ENCODE measurements at regions not wholly inside any gene's neighbourhood (a gene's known extent, or its start where the extent isn't known, plus 50 kb on each side); places are given as distances from the start of the nearest gene placed in this dataset.

- Histone ChIP-seq H3K9ac (ENCODE audit: low read depth in 1 of 2, low read length in 2 of 2) (no peak overlapping the region), H3K4me1 (ENCODE audit: control insufficient read depth in 1 of 2, insufficient read depth in 2 of 2, low read length in 2 of 2) (no peaks in the 10 kb centered on the region), H3K9me3 (ENCODE audit: control insufficient read depth in 1 of 2, low read length in 2 of 2) (no peaks in the 10 kb centered on the region), H3K27me3 (ENCODE audit: control insufficient read depth in 1 of 2, insufficient read depth in 2 of 2, low read length in 2 of 2) (no peaks in the 10 kb centered on the region), H3K4me3 (ENCODE audit: low read depth in 1 of 2, low read length in 2 of 2) (no peak overlapping the region), H3K36me3 (ENCODE audit: control insufficient read depth in 1 of 2, insufficient read depth in 2 of 2, low read length in 2 of 2) (no peaks in the 10 kb centered on the region), H3K27ac (ENCODE audit: low read depth, low read length) (no peak overlapping the region)
These were observed 410.3 kb upstream of the ZNF385D start for GRCh38 chr3:22161315-22161714.

- Histone ChIP-seq H3K4me3 (ENCODE audit: low read depth in 1 of 2, low read length in 2 of 2) (no peak overlapping the region), H3K36me3 (ENCODE audit: control insufficient read depth in 1 of 2, insufficient read depth in 2 of 2, low read length in 2 of 2) (no peaks in the 10 kb centered on the region), H3K4me1 (ENCODE audit: control insufficient read depth in 1 of 2, insufficient read depth in 2 of 2, low read length in 2 of 2) (no peaks in the 10 kb centered on the region), H3K9me3 (ENCODE audit: control insufficient read depth in 1 of 2, low read length in 2 of 2) (peaks cover 0 to 5% of the 10 kb centered on the region in 2 donors), H3K27me3 (ENCODE audit: control insufficient read depth in 1 of 2, insufficient read depth in 2 of 2, low read length in 2 of 2) (no peaks in the 10 kb centered on the region), H3K27ac (ENCODE audit: low read depth, low read length) (no peak overlapping the region), H3K9ac (ENCODE audit: low read depth in 1 of 2, low read length in 2 of 2) (no peak overlapping the region)
These were observed 419.4 kb upstream of the ZNF385D start for GRCh38 chr3:22170370-22170769.

GRCh38 chr3:22172964-22173363 is 422.0 kb upstream of the ZNF385D start:
- H3K4me1 ChIP-seq (ENCODE audit: control insufficient read depth in 1 of 2, insufficient read depth in 2 of 2, low read length in 2 of 2): no peaks in the 10 kb centered on the region
- H3K9ac ChIP-seq (ENCODE audit: low read depth in 1 of 2, low read length in 2 of 2): no peak overlapping the region
- H3K36me3 ChIP-seq (ENCODE audit: control insufficient read depth in 1 of 2, insufficient read depth in 2 of 2, low read length in 2 of 2): no peaks in the 10 kb centered on the region
- no peaks in the 10 kb centered on the region for H3K9me3 ChIP-seq (ENCODE audit: control insufficient read depth in 1 of 2, low read length in 2 of 2)
- no peak overlapping the region for H3K4me3 ChIP-seq (ENCODE audit: low read depth in 1 of 2, low read length in 2 of 2)
- H3K27ac ChIP-seq (ENCODE audit: low read depth, low read length): no peak overlapping the region
- H3K27me3 ChIP-seq (ENCODE audit: control insufficient read depth in 1 of 2, insufficient read depth in 2 of 2, low read length in 2 of 2): no peaks in the 10 kb centered on the region

GRCh38 chr3:22175947-22176346 is 424.9 kb upstream of the ZNF385D start:
- H3K9me3 ChIP-seq (ENCODE audit: control insufficient read depth in 1 of 2, low read length in 2 of 2): no peaks in the 10 kb centered on the region

GRCh38 chr3:22176911-22177310 is 425.9 kb upstream of the ZNF385D start:
- no peak overlapping the region for H3K4me3 ChIP-seq (ENCODE audit: low read depth in 1 of 2, low read length in 2 of 2)
- no peaks in the 10 kb centered on the region for H3K36me3 ChIP-seq (ENCODE audit: control insufficient read depth in 1 of 2, insufficient read depth in 2 of 2, low read length in 2 of 2)
- H3K4me1 ChIP-seq (ENCODE audit: control insufficient read depth in 1 of 2, insufficient read depth in 2 of 2, low read length in 2 of 2): no peaks in the 10 kb centered on the region
- no peaks in the 10 kb centered on the region for H3K27me3 ChIP-seq (ENCODE audit: control insufficient read depth in 1 of 2, insufficient read depth in 2 of 2, low read length in 2 of 2)
- no peaks in the 10 kb centered on the region for H3K9me3 ChIP-seq (ENCODE audit: control insufficient read depth in 1 of 2, low read length in 2 of 2)
- H3K9ac ChIP-seq (ENCODE audit: low read depth in 1 of 2, low read length in 2 of 2): no peak overlapping the region
- H3K27ac ChIP-seq (ENCODE audit: low read depth, low read length): no peak overlapping the region

More at GRCh38 chr3:22175947-22176346, 424.9 kb upstream of the ZNF385D start:
- H3K36me3 ChIP-seq (ENCODE audit: control insufficient read depth in 1 of 2, insufficient read depth in 2 of 2, low read length in 2 of 2): no peaks in the 10 kb centered on the region
- no peaks in the 10 kb centered on the region for H3K27me3 ChIP-seq (ENCODE audit: control insufficient read depth in 1 of 2, insufficient read depth in 2 of 2, low read length in 2 of 2)
- H3K27ac ChIP-seq (ENCODE audit: low read depth, low read length): no peak overlapping the region
- no peak overlapping the region for H3K9ac ChIP-seq (ENCODE audit: low read depth in 1 of 2, low read length in 2 of 2)
- no peaks in the 10 kb centered on the region for H3K4me1 ChIP-seq (ENCODE audit: control insufficient read depth in 1 of 2, insufficient read depth in 2 of 2, low read length in 2 of 2)
- H3K4me3 ChIP-seq (ENCODE audit: low read depth in 1 of 2, low read length in 2 of 2): no peak overlapping the region

GRCh38 chr3:22189616-22190015 is 438.6 kb upstream of the ZNF385D start:
- H3K4me3 ChIP-seq (ENCODE audit: low read depth in 1 of 2, low read length in 2 of 2): no peak overlapping the region
- H3K27ac ChIP-seq (ENCODE audit: low read depth, low read length): no peak overlapping the region
- no peak overlapping the region for H3K9ac ChIP-seq (ENCODE audit: low read depth in 1 of 2, low read length in 2 of 2)
- no peaks in the 10 kb centered on the region for H3K36me3 ChIP-seq (ENCODE audit: control insufficient read depth in 1 of 2, insufficient read depth in 2 of 2, low read length in 2 of 2)
- no peaks in the 10 kb centered on the region for H3K27me3 ChIP-seq (ENCODE audit: control insufficient read depth in 1 of 2, insufficient read depth in 2 of 2, low read length in 2 of 2)
- peaks cover 0 to 4% of the 10 kb centered on the region in 2 donors for H3K9me3 ChIP-seq (ENCODE audit: control insufficient read depth in 1 of 2, low read length in 2 of 2)
- no peaks in the 10 kb centered on the region for H3K4me1 ChIP-seq (ENCODE audit: control insufficient read depth in 1 of 2, insufficient read depth in 2 of 2, low read length in 2 of 2)

GRCh38 chr3:22199095-22199494 is 448.1 kb upstream of the ZNF385D start:
- Histone ChIP-seq H3K27me3 (ENCODE audit: control insufficient read depth in 1 of 2, insufficient read depth in 2 of 2, low read length in 2 of 2) (no peaks in the 10 kb centered on the region), H3K4me3 (ENCODE audit: low read depth in 1 of 2, low read length in 2 of 2) (no peak overlapping the region), H3K9me3 (ENCODE audit: control insufficient read depth in 1 of 2, low read length in 2 of 2) (no peaks in the 10 kb centered on the region), H3K27ac (ENCODE audit: low read depth, low read length) (no peak overlapping the region), H3K4me1 (ENCODE audit: control insufficient read depth in 1 of 2, insufficient read depth in 2 of 2, low read length in 2 of 2) (no peaks in the 10 kb centered on the region), H3K36me3 (ENCODE audit: control insufficient read depth in 1 of 2, insufficient read depth in 2 of 2, low read length in 2 of 2) (no peaks in the 10 kb centered on the region), H3K9ac (ENCODE audit: low read depth in 1 of 2, low read length in 2 of 2) (no peak overlapping the region)

GRCh38 chr3:22208844-22209243 is 457.8 kb upstream of the ZNF385D start:
- H3K9ac ChIP-seq (ENCODE audit: low read depth in 1 of 2, low read length in 2 of 2): no peak overlapping the region
- no peak overlapping the region for H3K4me3 ChIP-seq (ENCODE audit: low read depth in 1 of 2, low read length in 2 of 2)
- H3K36me3 ChIP-seq (ENCODE audit: control insufficient read depth in 1 of 2, insufficient read depth in 2 of 2, low read length in 2 of 2): no peaks in the 10 kb centered on the region
- no peak overlapping the region for H3K27ac ChIP-seq (ENCODE audit: low read depth, low read length)
- no peaks in the 10 kb centered on the region for H3K27me3 ChIP-seq (ENCODE audit: control insufficient read depth in 1 of 2, insufficient read depth in 2 of 2, low read length in 2 of 2)
- H3K4me1 ChIP-seq (ENCODE audit: control insufficient read depth in 1 of 2, insufficient read depth in 2 of 2, low read length in 2 of 2): no peaks in the 10 kb centered on the region
- H3K9me3 ChIP-seq (ENCODE audit: control insufficient read depth in 1 of 2, low read length in 2 of 2): no peaks in the 10 kb centered on the region

- Histone ChIP-seq H3K4me1 (ENCODE audit: control insufficient read depth in 1 of 2, insufficient read depth in 2 of 2, low read length in 2 of 2) (no peaks in the 10 kb centered on the region), H3K27ac (ENCODE audit: low read depth, low read length) (no peak overlapping the region), H3K4me3 (ENCODE audit: low read depth in 1 of 2, low read length in 2 of 2) (no peak overlapping the region), H3K36me3 (ENCODE audit: control insufficient read depth in 1 of 2, insufficient read depth in 2 of 2, low read length in 2 of 2) (no peaks in the 10 kb centered on the region), H3K9ac (ENCODE audit: low read depth in 1 of 2, low read length in 2 of 2) (no peak overlapping the region), H3K9me3 (ENCODE audit: control insufficient read depth in 1 of 2, low read length in 2 of 2) (no peaks in the 10 kb centered on the region), H3K27me3 (ENCODE audit: control insufficient read depth in 1 of 2, insufficient read depth in 2 of 2, low read length in 2 of 2) (no peaks in the 10 kb centered on the region)
These were observed 458.6 kb upstream of the ZNF385D start for GRCh38 chr3:22209578-22209977.

- Histone ChIP-seq H3K36me3 (ENCODE audit: control insufficient read depth in 1 of 2, insufficient read depth in 2 of 2, low read length in 2 of 2) (no peaks in the 10 kb centered on the region), H3K9me3 (ENCODE audit: control insufficient read depth in 1 of 2, low read length in 2 of 2) (no peaks in the 10 kb centered on the region)
These were observed 459.7 kb upstream of the ZNF385D start for GRCh38 chr3:22210693-22211092.

GRCh38 chr3:22216601-22217000 is 465.6 kb upstream of the ZNF385D start:
- no peaks in the 10 kb centered on the region for H3K9me3 ChIP-seq (ENCODE audit: control insufficient read depth in 1 of 2, low read length in 2 of 2)
- no peaks in the 10 kb centered on the region for H3K27me3 ChIP-seq (ENCODE audit: control insufficient read depth in 1 of 2, insufficient read depth in 2 of 2, low read length in 2 of 2)
- no peak overlapping the region for H3K9ac ChIP-seq (ENCODE audit: low read depth in 1 of 2, low read length in 2 of 2)
- H3K4me1 ChIP-seq (ENCODE audit: control insufficient read depth in 1 of 2, insufficient read depth in 2 of 2, low read length in 2 of 2): no peaks in the 10 kb centered on the region
- no peaks in the 10 kb centered on the region for H3K36me3 ChIP-seq (ENCODE audit: control insufficient read depth in 1 of 2, insufficient read depth in 2 of 2, low read length in 2 of 2)
- H3K4me3 ChIP-seq (ENCODE audit: low read depth in 1 of 2, low read length in 2 of 2): no peak overlapping the region
- no peak overlapping the region for H3K27ac ChIP-seq (ENCODE audit: low read depth, low read length)

More at GRCh38 chr3:22210693-22211092, 459.7 kb upstream of the ZNF385D start:
- no peaks in the 10 kb centered on the region for H3K4me1 ChIP-seq (ENCODE audit: control insufficient read depth in 1 of 2, insufficient read depth in 2 of 2, low read length in 2 of 2)
- H3K27ac ChIP-seq (ENCODE audit: low read depth, low read length): no peak overlapping the region
- H3K9ac ChIP-seq (ENCODE audit: low read depth in 1 of 2, low read length in 2 of 2): no peak overlapping the region
- H3K4me3 ChIP-seq (ENCODE audit: low read depth in 1 of 2, low read length in 2 of 2): no peak overlapping the region
- no peaks in the 10 kb centered on the region for H3K27me3 ChIP-seq (ENCODE audit: control insufficient read depth in 1 of 2, insufficient read depth in 2 of 2, low read length in 2 of 2)

Measured in duodenal mucosa (tissue), 2 donors.